ENCODE measurements at regions not wholly inside any gene's neighbourhood (a gene's known extent, or its start where the extent isn't known, plus 50 kb on each side); places are given as distances from the start of the nearest gene placed in this dataset.

DNA sequence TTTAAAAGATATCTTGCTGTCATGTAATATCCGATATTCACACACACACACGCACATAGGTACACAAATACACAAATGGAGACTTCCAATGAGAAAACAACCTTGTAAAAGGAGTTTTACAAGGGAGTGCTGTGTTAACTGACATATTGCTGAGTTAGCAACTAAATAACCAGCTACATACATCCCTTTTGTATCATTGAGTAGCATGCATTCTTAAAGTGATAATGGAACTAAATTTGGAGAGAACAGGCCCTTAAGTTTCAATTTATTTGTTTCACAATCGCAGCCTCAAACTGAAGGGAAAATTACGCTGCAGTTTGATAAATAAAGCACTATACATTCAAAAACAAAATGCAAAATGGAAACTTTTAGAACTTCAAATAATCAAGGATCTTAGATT, 1046.0 kb upstream of the NR2F2 start:
- TF ChIP-seq POLR2A (IDR thresholded peaks at IDR 0.05) = no peak
- TF ChIP-seq, protein P1, sequence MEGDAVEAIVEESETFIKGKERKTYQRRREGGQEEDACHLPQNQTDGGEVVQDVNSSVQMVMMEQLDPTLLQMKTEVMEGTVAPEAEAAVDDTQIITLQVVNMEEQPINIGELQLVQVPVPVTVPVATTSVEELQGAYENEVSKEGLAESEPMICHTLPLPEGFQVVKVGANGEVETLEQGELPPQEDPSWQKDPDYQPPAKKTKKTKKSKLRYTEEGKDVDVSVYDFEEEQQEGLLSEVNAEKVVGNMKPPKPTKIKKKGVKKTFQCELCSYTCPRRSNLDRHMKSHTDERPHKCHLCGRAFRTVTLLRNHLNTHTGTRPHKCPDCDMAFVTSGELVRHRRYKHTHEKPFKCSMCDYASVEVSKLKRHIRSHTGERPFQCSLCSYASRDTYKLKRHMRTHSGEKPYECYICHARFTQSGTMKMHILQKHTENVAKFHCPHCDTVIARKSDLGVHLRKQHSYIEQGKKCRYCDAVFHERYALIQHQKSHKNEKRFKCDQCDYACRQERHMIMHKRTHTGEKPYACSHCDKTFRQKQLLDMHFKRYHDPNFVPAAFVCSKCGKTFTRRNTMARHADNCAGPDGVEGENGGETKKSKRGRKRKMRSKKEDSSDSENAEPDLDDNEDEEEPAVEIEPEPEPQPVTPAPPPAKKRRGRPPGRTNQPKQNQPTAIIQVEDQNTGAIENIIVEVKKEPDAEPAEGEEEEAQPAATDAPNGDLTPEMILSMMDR (IDR thresholded peaks at IDR 0.05) = no peak

Data from body of pancreas (tissue), 4 donors.